ENCODE measurements at regions not wholly inside any gene's neighbourhood (a gene's known extent, or its start where the extent isn't known, plus 50 kb on each side); places are given as distances from the start of the nearest gene placed in this dataset.

DNA sequence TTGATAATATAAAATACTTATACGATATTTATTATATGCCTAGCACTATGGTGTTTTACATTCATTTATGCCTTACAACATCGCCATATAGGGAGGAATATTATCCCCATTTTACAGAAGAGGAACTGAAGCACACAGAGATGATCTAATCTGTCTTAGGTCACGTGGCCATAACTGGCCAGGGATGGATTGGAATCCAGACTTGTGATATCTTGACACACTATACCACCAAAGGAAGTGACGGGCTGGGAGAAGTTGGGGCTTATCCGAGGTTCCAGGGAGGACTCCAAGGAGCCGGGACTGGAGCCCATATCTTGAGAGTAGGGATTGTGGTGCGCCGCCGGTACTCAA is 129.8 kb downstream of the TMEM174 start:
- ATAC-seq (no peak), FAIRE-seq (no peak), DNase-seq (no peak)
- H3K36me3 ChIP-seq = no peaks in the 10 kb centered on the region
- TF ChIP-seq, protein P1, sequence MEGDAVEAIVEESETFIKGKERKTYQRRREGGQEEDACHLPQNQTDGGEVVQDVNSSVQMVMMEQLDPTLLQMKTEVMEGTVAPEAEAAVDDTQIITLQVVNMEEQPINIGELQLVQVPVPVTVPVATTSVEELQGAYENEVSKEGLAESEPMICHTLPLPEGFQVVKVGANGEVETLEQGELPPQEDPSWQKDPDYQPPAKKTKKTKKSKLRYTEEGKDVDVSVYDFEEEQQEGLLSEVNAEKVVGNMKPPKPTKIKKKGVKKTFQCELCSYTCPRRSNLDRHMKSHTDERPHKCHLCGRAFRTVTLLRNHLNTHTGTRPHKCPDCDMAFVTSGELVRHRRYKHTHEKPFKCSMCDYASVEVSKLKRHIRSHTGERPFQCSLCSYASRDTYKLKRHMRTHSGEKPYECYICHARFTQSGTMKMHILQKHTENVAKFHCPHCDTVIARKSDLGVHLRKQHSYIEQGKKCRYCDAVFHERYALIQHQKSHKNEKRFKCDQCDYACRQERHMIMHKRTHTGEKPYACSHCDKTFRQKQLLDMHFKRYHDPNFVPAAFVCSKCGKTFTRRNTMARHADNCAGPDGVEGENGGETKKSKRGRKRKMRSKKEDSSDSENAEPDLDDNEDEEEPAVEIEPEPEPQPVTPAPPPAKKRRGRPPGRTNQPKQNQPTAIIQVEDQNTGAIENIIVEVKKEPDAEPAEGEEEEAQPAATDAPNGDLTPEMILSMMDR (IDR thresholded peaks at IDR 0.05) = no peak
- peaks cover 3 to 48% (median 25%) of the 10 kb centered on the region in 4 donors for H3K27me3 ChIP-seq
- intact Hi-C loops (cut with DNase I) = loop anchor here in 1 of 3 donors (10.0 kb wide), 1 partner anchor 142 kb away; the partner anchor contains the start of gene FOXD1
- peaks cover 0 to 4% (median 0%) of the 10 kb centered on the region in 3 donors for H3K4me1 ChIP-seq
- WGBS, 2 donors = 20 to 31% methylated on average over 9 of the region's 9 CpGs
- no peaks in the 10 kb centered on the region for H3K9me3 ChIP-seq
- H3K4me3 ChIP-seq = no peak overlapping the region
- H3K27ac ChIP-seq = no peak overlapping the region

DNA sequence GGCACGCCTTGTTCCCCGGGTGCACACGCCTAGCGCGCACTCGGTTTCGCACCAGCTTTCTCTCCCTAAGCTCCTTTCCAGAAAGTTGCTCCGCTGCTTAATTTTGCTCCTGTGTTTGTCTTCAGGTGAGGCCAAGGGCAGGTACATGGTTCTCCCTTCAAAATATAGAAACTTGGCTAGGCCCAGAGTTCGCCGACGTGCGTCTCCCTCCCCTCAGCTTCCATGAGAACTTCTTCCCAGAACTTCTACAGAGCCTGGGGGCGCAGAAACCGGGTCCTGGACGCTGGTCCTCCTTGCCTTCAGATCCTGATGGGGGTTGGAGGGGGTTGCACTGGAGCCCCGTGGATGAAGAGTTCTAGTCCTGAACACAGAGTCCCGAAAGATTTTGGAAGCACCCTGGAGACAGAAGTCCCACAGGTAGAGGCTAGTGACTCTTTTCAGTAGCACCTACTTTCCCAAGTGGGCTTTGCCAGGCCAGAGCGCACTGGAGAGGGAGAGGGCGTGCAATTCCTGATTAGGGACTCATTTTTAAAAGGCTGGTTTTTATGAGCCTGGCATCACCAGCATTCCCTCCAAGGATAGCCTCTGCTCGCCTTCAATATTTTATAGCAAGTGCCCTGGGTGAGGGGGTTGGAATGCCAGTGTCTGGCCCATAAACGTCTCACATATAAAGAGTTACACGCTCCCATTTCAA is 128.4 kb downstream of the TMEM174 start:
- TF ChIP-seq, protein P1 (IDR thresholded peaks at IDR 0.05) = no peak
- intact Hi-C loops (cut with DNase I) = loop anchor here in 1 of 3 donors (10.0 kb wide), 1 partner anchor 143 kb away; the partner anchor contains the start of gene FOXD1
- Histone ChIP-seq H3K27me3 (peaks cover 3 to 49% (median 27%) of the 10 kb centered on the region in 4 donors), H3K36me3 (no peaks in the 10 kb centered on the region), H3K27ac (no peak overlapping the region), H3K4me1 (peaks cover 0 to 4% (median 0%) of the 10 kb centered on the region in 3 donors), H3K9me3 (no peaks in the 10 kb centered on the region), H3K4me3 (no peak overlapping the region)
- 17% methylated on average over 22 of the region's 22 CpGs for WGBS, 2 donors
- FAIRE-seq = no peak
- no peak for DNase-seq
- ATAC-seq = no peak

DNA sequence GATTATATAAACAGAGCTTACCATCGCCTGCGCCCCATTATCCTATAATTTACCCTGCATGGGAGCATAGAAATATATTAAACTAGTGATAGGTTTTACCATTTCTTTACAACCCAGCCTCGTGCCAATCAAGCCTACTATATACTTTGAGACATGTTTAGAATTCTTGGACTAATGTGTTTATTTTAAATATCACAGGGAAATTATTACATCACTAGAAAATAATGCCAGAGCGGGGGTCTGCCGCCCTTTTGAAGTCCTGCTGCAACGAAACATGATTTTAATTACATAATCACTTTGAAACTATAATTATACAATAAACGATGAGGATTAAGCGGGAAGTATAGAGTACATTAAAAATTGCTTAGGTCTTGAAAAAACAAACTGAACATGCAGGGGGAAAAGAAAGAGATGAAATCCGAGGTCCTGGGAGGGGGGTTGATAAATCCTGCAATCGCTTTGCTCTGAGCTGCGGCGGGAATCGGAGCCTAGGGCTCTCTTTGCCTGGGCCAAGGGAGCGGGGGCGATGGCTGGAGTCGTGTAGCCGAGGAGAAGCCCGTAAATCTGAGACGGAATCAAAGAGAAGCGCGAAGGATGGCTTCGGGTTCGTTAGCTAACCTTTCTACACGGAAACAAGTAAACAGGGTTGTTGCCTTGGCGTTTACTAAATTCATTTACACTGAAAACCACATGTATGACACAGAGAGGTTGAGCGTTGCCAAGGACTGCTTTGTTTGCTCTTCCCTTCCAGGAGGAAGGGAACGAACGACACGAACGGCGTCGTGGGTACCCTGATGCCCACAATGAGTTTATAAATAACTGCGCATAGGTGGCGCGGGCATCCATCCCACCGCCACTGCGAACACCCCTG is 127.6 kb downstream of the TMEM174 start:
- H3K36me3 ChIP-seq = no peaks in the 10 kb centered on the region
- H3K4me3 ChIP-seq = no peak overlapping the region
- H3K4me1 ChIP-seq = peaks cover 0 to 4% (median 0%) of the 10 kb centered on the region in 3 donors
- WGBS, 2 donors = 11 to 14% methylated on average over 37 of the region's 37 CpGs
- no peaks in the 10 kb centered on the region for H3K9me3 ChIP-seq
- H3K27ac ChIP-seq = no peak overlapping the region
- DNase-seq (no peak), FAIRE-seq (no peak), ATAC-seq (no peak)
- H3K27me3 ChIP-seq = peaks cover 3 to 49% (median 27%) of the 10 kb centered on the region in 4 donors
- TF ChIP-seq, protein P1 (IDR thresholded peaks at IDR 0.05) = no peak
- intact Hi-C loops (cut with DNase I) = loop anchor here in 1 of 3 donors (10.0 kb wide), 1 partner anchor 144 kb away; the partner anchor contains the start of gene FOXD1

DNA sequence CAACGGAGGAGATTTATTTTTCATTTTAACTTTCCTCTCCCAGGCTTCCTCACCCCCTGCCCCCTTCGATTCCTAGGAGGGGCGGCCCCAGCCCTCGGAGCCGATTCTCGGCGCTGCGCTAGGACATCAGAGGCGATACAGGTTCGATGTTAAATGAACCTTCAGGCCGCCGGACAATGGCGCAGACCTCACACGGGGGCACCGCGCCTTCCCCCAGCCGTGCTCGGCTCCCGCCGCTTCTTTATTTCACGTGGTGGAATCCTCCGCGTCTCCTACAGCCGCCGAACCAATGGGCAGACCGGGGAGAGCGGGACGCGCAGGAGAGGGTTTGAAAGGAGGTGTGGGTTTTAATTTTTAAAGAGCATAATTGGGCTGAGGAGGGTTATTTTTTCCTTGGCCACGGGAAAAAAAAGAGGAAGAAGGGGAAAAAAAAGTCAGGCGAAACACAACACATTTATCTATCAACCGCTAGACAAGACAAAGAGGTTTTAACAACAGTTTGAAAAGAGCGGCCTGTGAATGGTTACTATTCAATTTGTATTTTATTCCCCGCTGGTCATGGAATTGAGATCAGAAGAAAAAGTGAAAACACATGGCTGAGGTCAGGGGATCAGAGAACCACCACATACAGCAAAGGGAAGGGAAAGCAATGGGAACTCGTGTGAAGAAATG is 126.8 kb downstream of the TMEM174 start:
- peaks cover 0 to 4% (median 0%) of the 10 kb centered on the region in 3 donors for H3K4me1 ChIP-seq
- H3K4me3 ChIP-seq = no peak overlapping the region
- H3K9me3 ChIP-seq = no peaks in the 10 kb centered on the region
- no peak for FAIRE-seq
- 12% methylated on average over 35 of the region's 35 CpGs for WGBS, 2 donors
- intact Hi-C loops (cut with DNase I) = loop anchor here in 1 of 3 donors (10.0 kb wide), 2 partner anchors 75 to 145 kb away; partner anchors contain the start of gene FOXD1
- no peaks in the 10 kb centered on the region for H3K36me3 ChIP-seq
- TF ChIP-seq, protein P1 (IDR thresholded peaks at IDR 0.05) = no peak
- DNase-seq = no peak
- peaks cover 3 to 49% (median 27%) of the 10 kb centered on the region in 4 donors for H3K27me3 ChIP-seq
- no peak overlapping the region for H3K27ac ChIP-seq
- ATAC-seq = no peak

Data from pancreas (tissue), 10 donors.